ENCODE measurements at regions not wholly inside any gene's neighbourhood (a gene's known extent, or its start where the extent isn't known, plus 50 kb on each side); places are given as distances from the start of the nearest gene placed in this dataset.

DNA sequence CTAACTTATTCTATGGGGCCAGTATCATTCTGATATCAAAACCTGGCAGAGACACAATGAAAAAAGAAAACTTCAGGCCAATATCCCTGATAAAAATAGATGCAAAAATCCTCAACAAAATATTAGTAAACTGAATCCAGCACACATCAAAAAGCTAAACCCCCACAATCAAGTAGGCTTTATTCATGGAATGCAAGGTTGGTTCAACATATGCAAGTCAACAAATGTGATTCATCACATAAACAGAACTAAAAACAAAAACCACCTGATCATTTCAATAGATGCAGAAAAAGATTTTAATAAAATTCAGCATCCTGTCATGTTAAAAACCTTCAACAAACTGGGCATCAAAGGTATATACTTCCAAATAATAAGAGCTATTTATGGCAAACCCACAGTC lies 133.9 kb upstream of the SSTR4 start:
- TF ChIP-seq HDGF (IDR thresholded peaks at IDR 0.05; ENCODE audit: borderline replicate concordance), result no peak
- TF ChIP-seq ELF4 (IDR thresholded peaks at IDR 0.05), result no peak
- no peak for TF ChIP-seq CTBP1 (IDR thresholded peaks at IDR 0.05; ENCODE audit: borderline replicate concordance)
- TF ChIP-seq SP1 (IDR thresholded peaks at IDR 0.05), result no peak
- no peak for TF ChIP-seq ARNT (IDR thresholded peaks at IDR 0.05)
- TF ChIP-seq LEF1 (IDR thresholded peaks at IDR 0.05; ENCODE audit: borderline replicate concordance), result no peak
- TF ChIP-seq SUZ12 (IDR thresholded peaks at IDR 0.05), result no peak
- no peak for TF ChIP-seq FOXA1 (IDR thresholded peaks at IDR 0.05)
- no peak for TF ChIP-seq FOXM1 (IDR thresholded peaks at IDR 0.05; ENCODE audit: borderline replicate concordance)
- no peak for TF ChIP-seq BHLHE40 (IDR thresholded peaks at IDR 0.05; ENCODE audit: borderline replicate concordance)
- no peak for DNase-seq (ENCODE audit: extremely low spot score)
- ChIA-PET POLR2A (no interaction called here), CTCF (no interaction called here)

DNA sequence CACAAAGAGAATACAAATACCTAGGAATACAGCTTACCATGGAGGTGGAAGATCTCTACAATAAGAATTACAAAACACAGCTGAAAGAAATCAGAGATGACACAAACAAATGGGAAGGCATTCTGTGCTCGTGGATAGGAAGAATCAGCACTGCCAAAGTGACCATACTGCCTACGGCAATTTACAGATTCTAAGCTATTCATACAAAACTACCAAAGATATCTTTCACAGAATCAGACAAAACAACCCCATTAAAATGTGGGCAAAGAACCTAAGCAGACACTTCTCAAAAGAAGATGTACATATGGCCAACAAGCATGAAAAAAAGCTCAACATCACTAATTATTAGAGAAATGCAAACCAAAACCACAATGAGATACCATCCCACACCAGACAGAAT lies 133.2 kb upstream of the SSTR4 start:
- DNase-seq (ENCODE audit: extremely low spot score), result no peak
- POLR2A ChIA-PET, result no interaction called here
- TF ChIP-seq BHLHE40 (IDR thresholded peaks at IDR 0.05; ENCODE audit: borderline replicate concordance), result no peak
- TF ChIP-seq ELF4 (IDR thresholded peaks at IDR 0.05), result no peak
- CTCF ChIA-PET, result no interaction called here

- TF ChIP-seq SUZ12 (IDR thresholded peaks at IDR 0.05) (no peak), TARDBP (IDR thresholded peaks at IDR 0.05) (no peak), CTBP1 (IDR thresholded peaks at IDR 0.05; ENCODE audit: borderline replicate concordance) (no peak), BHLHE40 (IDR thresholded peaks at IDR 0.05; ENCODE audit: borderline replicate concordance) (no peak), ELF4 (IDR thresholded peaks at IDR 0.05) (no peak), SP1 (IDR thresholded peaks at IDR 0.05) (no peak), ZNF384 (IDR thresholded peaks at IDR 0.05) (no peak), ARNT (IDR thresholded peaks at IDR 0.05) (no peak), FOXM1 (IDR thresholded peaks at IDR 0.05; ENCODE audit: borderline replicate concordance) (no peak), FOXA1 (IDR thresholded peaks at IDR 0.05) (no peak), HDGF (IDR thresholded peaks at IDR 0.05; ENCODE audit: borderline replicate concordance) (no peak), L3MBTL2 (conservative IDR thresholded peaks at IDR 0.05) (no peak), NFRKB (IDR thresholded peaks at IDR 0.05) (no peak), FOXK2 (IDR thresholded peaks at IDR 0.05) (no peak), LEF1 (IDR thresholded peaks at IDR 0.05; ENCODE audit: borderline replicate concordance) (no peak)
- TF ChIP-seq, protein P1, sequence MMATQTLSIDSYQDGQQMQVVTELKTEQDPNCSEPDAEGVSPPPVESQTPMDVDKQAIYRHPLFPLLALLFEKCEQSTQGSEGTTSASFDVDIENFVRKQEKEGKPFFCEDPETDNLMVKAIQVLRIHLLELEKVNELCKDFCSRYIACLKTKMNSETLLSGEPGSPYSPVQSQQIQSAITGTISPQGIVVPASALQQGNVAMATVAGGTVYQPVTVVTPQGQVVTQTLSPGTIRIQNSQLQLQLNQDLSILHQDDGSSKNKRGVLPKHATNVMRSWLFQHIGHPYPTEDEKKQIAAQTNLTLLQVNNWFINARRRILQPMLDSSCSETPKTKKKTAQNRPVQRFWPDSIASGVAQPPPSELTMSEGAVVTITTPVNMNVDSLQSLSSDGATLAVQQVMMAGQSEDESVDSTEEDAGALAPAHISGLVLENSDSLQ (IDR thresholded peaks at IDR 0.05), result no peak
- CTCF ChIA-PET, result no interaction called here
- POLR2A ChIA-PET, result no interaction called here
- DNase-seq (ENCODE audit: extremely low spot score), result no peak
Measured at GRCh38 chr20:22904386-22904785, 130.7 kb upstream of the SSTR4 start.

DNA sequence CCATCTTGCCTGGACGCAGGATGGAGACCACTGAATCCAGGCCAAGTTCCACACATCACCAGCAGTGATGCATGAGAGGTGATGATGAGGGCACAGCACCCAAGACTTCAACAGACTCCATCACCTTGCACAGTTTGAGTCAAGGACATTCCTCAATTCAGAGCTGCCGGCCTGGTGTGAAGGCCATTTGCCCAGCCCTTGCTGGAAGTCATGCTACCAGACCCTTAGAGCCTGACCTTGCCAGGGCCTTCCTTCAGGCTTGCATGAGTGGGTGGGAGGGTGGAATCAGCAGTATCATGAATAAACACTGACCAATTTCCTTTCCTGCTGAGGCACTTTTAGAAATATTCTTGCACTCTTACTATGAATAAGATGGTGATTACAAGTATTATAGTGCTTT lies 130.2 kb upstream of the SSTR4 start:
- CTCF ChIA-PET, result no interaction called here

GRCh38 chr20:22905658-22906057 lies 129.5 kb upstream of the SSTR4 start:
- no peak for DNase-seq (ENCODE audit: extremely low spot score)
- ChIA-PET POLR2A (no interaction called here), CTCF (no interaction called here)
- TF ChIP-seq SUZ12 (IDR thresholded peaks at IDR 0.05), result no peak
- TF ChIP-seq ELF4 (IDR thresholded peaks at IDR 0.05), result no peak
- no peak for TF ChIP-seq HDGF (IDR thresholded peaks at IDR 0.05; ENCODE audit: borderline replicate concordance)
- no peak for TF ChIP-seq BHLHE40 (IDR thresholded peaks at IDR 0.05; ENCODE audit: borderline replicate concordance)
- TF ChIP-seq TARDBP (IDR thresholded peaks at IDR 0.05), result no peak
- no peak for TF ChIP-seq L3MBTL2 (conservative IDR thresholded peaks at IDR 0.05)
- no peak for TF ChIP-seq FOXM1 (IDR thresholded peaks at IDR 0.05; ENCODE audit: borderline replicate concordance)
- no peak for TF ChIP-seq FOXK2 (IDR thresholded peaks at IDR 0.05)

More for the DNA sequence above, 130.2 kb upstream of the SSTR4 start:
- POLR2A ChIA-PET, result no interaction called here
- no peak for DNase-seq (ENCODE audit: extremely low spot score)
- no peak for TF ChIP-seq FOXK2 (IDR thresholded peaks at IDR 0.05)
- TF ChIP-seq FOXM1 (IDR thresholded peaks at IDR 0.05; ENCODE audit: borderline replicate concordance), result no peak
- TF ChIP-seq HDGF (IDR thresholded peaks at IDR 0.05; ENCODE audit: borderline replicate concordance), result no peak
- TF ChIP-seq FOXA1 (IDR thresholded peaks at IDR 0.05), result no peak
- TF ChIP-seq ARNT (IDR thresholded peaks at IDR 0.05), result no peak
- TF ChIP-seq SUZ12 (IDR thresholded peaks at IDR 0.05), result no peak
- no peak for TF ChIP-seq TARDBP (IDR thresholded peaks at IDR 0.05)
- TF ChIP-seq NFRKB (IDR thresholded peaks at IDR 0.05), result no peak
- TF ChIP-seq L3MBTL2 (conservative IDR thresholded peaks at IDR 0.05), result no peak
- TF ChIP-seq BHLHE40 (IDR thresholded peaks at IDR 0.05; ENCODE audit: borderline replicate concordance), result no peak
- no peak for TF ChIP-seq CTBP1 (IDR thresholded peaks at IDR 0.05; ENCODE audit: borderline replicate concordance)
- no peak for TF ChIP-seq SP1 (IDR thresholded peaks at IDR 0.05)

DNA sequence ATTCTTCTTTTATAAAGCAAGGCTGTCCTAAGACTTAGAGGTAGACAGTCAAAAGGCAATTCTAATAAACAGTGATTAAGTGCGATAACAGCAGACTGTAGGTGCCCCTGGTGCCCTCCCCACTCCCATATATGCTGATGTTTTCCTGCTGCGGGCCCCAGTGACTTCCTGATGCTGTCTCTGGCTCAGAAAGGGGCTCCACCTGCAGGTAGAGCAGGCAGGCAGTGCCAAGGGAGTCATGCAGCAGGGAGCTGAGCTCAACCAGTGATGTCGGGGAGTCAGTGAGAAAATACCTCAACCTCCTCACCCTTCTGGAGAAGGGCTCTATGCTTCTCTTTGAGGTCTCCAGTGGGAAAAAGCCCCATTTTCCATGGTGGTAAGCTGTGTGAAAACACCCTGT lies 126.7 kb upstream of the SSTR4 start:
- ChIA-PET POLR2A (no interaction called here), CTCF (interaction anchor here (0.5 kb wide), 1 partner anchor 247 kb away, joined by 3 read pairs; no protein-coding TSS in a partner anchor)
- no peak for TF ChIP-seq FOXM1 (IDR thresholded peaks at IDR 0.05; ENCODE audit: borderline replicate concordance)
- TF ChIP-seq BHLHE40 (IDR thresholded peaks at IDR 0.05; ENCODE audit: borderline replicate concordance), result no peak
- no peak for TF ChIP-seq HDGF (IDR thresholded peaks at IDR 0.05; ENCODE audit: borderline replicate concordance)
- no peak for DNase-seq (ENCODE audit: extremely low spot score)

DNA sequence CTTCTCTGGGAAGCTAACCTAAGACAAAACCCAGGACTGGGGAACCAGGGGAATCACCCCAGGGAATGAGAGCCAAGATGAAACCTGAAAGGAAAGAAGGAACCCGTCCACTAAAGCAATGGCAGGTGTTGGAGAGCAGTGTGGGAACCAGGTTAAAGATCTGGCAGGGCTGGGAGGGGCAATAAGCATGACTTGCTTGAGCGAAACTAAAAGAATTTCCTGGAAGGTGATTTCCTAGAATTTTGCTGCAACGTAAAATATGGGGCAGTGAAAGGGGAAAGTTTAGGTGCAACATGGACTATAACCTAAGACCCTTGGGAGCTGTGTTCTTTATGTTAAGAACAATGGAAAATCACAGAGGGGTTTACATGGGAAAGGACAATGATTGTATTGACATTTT lies 126.2 kb upstream of the SSTR4 start:
- POLR2A ChIA-PET, result interaction anchor here (2.0 kb wide), 1 partner anchor 441 kb away, joined by 5 read pairs; no protein-coding TSS in a partner anchor
- TF ChIP-seq BHLHE40 (IDR thresholded peaks at IDR 0.05; ENCODE audit: borderline replicate concordance), result no peak
- TF ChIP-seq FOXK2 (IDR thresholded peaks at IDR 0.05), result no peak
- TF ChIP-seq ARNT (IDR thresholded peaks at IDR 0.05), result no peak
- TF ChIP-seq FOXM1 (IDR thresholded peaks at IDR 0.05; ENCODE audit: borderline replicate concordance), result no peak
- TF ChIP-seq, protein P1 (IDR thresholded peaks at IDR 0.05), result no peak
- TF ChIP-seq ELF4 (IDR thresholded peaks at IDR 0.05), result no peak
- TF ChIP-seq SUZ12 (IDR thresholded peaks at IDR 0.05), result no peak
- CTCF ChIA-PET, result interaction anchor here (0.5 kb wide), 1 partner anchor 247 kb away, joined by 3 read pairs; no protein-coding TSS in a partner anchor
- no peak for DNase-seq (ENCODE audit: extremely low spot score)

Measured in HEK293T (cell line).